Psoas muscle (tissue), 7 donors: ENCODE measurements at regions not wholly inside any gene's neighbourhood (a gene's known extent, or its start where the extent isn't known, plus 50 kb on each side); places are given as distances from the start of the nearest gene placed in this dataset.

ENCODE experiments used
- ATAC-seq, 4 donors: fragments of 200-7000 bp; cut with Tn5 transposase; one replicate each; pipeline ENCODE4 v1.9.1; 2020; ENCODE audit warnings: moderate library complexity in 3 of 4, mild to moderate bottlenecking in 2 of 4
- DNase-seq, 2 donors: peaks; one replicate each; pipeline ENCODE4 v3.0.0-alpha.2; 2020
- H3K27ac ChIP-seq: fragments of 200-600 bp; one replicate; pipeline ENCODE4 v1.8.0; 2022
- H3K27me3 ChIP-seq, 3 donors: fragments of 200-600 bp in 1 of 3; one replicate each; pipeline versions ENCODE4 v1.6.1 to v1.8.0; 2013 to 2022; ENCODE audit warnings: low read length in 2 of 3, mild to moderate bottlenecking in 2 of 3, moderate library complexity in 1 of 3; ENCODE audit not compliant: insufficient read depth in 3 of 3
- H3K36me3 ChIP-seq, 2 donors: fragments of 200-600 bp in 1 of 2; one replicate each; pipeline versions ENCODE4 v1.6.1 to v1.8.0; 2013 to 2022; ENCODE audit warnings: low read depth in 1 of 2, mild to moderate bottlenecking in 1 of 2, moderate library complexity in 1 of 2; ENCODE audit not compliant: insufficient read depth in 1 of 2
- H3K4me1 ChIP-seq: fragments of 200-600 bp; one replicate; pipeline ENCODE4 v1.8.0; 2022
- H3K4me3 ChIP-seq: fragments of 200-600 bp; one replicate; pipeline ENCODE4 v1.8.0; 2022; ENCODE audit warnings: mild to moderate bottlenecking
- H3K9me3 ChIP-seq: fragments of 200-600 bp; one replicate; pipeline ENCODE4 v1.8.0; 2022
- CTCF ChIP-seq: fragments of 200-600 bp; IDR thresholded peaks from one replicate; pipeline ENCODE4 v1.8.0; 2022; ENCODE audit warnings: antibody characterized with exemption
- WGBS, 3 donors: extraction: QIAGEN DNeasy Blood & Tissue Kit; methylation state at CpG; one replicate each; pipeline versions ENCODE4 v1.1.6 to v1.1.7; 2013; 5-methylcytosine and 5-hydroxymethylcytosine counted together
- intact Hi-C, 2 donors: fragments of 100-400 bp; cut with DNase I; formaldehyde crosslinking; loops; one replicate each; pipeline versions ENCODE4 v1.11.0 to v1.14.2; 2022
- donor health status: healthy with polysubstance abuse.
- donor health status: DM: no; HTN: no; CAD: no; lungs with moderate emphysema.
- donor health status: Bipolar disorder and iron deficiency.
- donor health status: healthy.
- donor health status: DM: yes; HTN: yes; CAD: no.
- donor health status: DM: no; HTN: no; CAD: no.
- donor health status: DM: yes; HTN: yes; CAD: no.

- H3K36me3 ChIP-seq = no peaks in the 10 kb centered on the region
- H3K4me1 ChIP-seq = no peaks in the 10 kb centered on the region
- WGBS, 3 donors = 47 to 59% (median 47%) methylated on average over 8 of the region's 8 CpGs
- DNase-seq (no peak), ATAC-seq (peak in 2 of 4 donors; percentile 17 to 34)
- H3K27me3 ChIP-seq = peaks cover 0 to 23% (median 3%) of the 10 kb centered on the region in 3 donors
- no peaks in the 10 kb centered on the region for H3K9me3 ChIP-seq
- no peak overlapping the region for H3K4me3 ChIP-seq
- no peak for TF ChIP-seq CTCF
- intact Hi-C loops = loop anchor here in 1 of 2 donors (5.0 kb wide), 1 partner anchor 346 kb away; no protein-coding TSS in a partner anchor
- no peak overlapping the region for H3K27ac ChIP-seq
These were observed 52.7 kb downstream of the KCNA5 start for GRCh38 chr12:5096241-5096924.

- no peak for TF ChIP-seq CTCF
- intact Hi-C loops = loop anchor here in 1 of 2 donors (5.0 kb wide), 1 partner anchor 345 kb away; no protein-coding TSS in a partner anchor
- no peaks in the 10 kb centered on the region for H3K36me3 ChIP-seq
- no peaks in the 10 kb centered on the region for H3K9me3 ChIP-seq
- DNase-seq (no peak), ATAC-seq (no peak)
- 50 to 60% (median 55%) methylated on average over 6 of the region's 6 CpGs for WGBS, 3 donors
- peaks cover 0 to 23% (median 3%) of the 10 kb centered on the region in 3 donors for H3K27me3 ChIP-seq
- no peak overlapping the region for H3K4me3 ChIP-seq
- no peak overlapping the region for H3K27ac ChIP-seq
- H3K4me1 ChIP-seq = no peaks in the 10 kb centered on the region
These were observed 54.1 kb downstream of the KCNA5 start for GRCh38 chr12:5097786-5098185.

- no peaks in the 10 kb centered on the region for H3K36me3 ChIP-seq
- H3K27ac ChIP-seq = no peak overlapping the region
- intact Hi-C loops = loop anchor here in 1 of 2 donors (5.0 kb wide), 1 partner anchor 343 kb away; no protein-coding TSS in a partner anchor
- DNase-seq = no peak
- no peaks in the 10 kb centered on the region for H3K9me3 ChIP-seq
- peaks cover 0 to 22% (median 3%) of the 10 kb centered on the region in 3 donors for H3K27me3 ChIP-seq
- no peak for ATAC-seq
- H3K4me1 ChIP-seq = no peaks in the 10 kb centered on the region
- TF ChIP-seq CTCF = no peak
- WGBS, 3 donors = 64 to 82% (median 71%) methylated on average over 13 of the region's 13 CpGs
- no peak overlapping the region for H3K4me3 ChIP-seq
These were observed 55.5 kb downstream of the KCNA5 start for GRCh38 chr12:5099136-5099535.

DNA sequence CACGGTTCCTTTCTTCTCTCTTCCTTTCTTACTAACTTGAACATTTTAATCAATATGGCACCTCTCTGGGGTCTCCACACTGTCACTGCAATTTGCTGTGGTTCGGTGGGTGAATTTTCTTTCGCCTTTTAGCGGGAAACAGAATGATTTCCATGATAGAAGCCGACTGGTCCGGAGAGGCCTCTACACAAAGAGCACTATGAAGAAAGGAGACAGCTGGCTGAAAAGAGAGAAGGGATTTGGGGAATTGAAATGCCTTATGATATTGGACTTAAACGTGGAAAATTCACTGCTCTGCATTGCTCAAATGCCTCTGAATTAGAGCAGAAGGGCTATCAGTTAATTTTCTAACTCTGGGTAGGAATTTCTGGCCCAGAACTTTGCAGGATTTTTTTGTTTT is 55.9 kb downstream of the KCNA5 start:
- TF ChIP-seq CTCF = no peak
- DNase-seq (no peak), ATAC-seq (no peak)
- no peaks in the 10 kb centered on the region for H3K9me3 ChIP-seq
- H3K27ac ChIP-seq = no peak overlapping the region
- H3K4me3 ChIP-seq = no peak overlapping the region
- H3K4me1 ChIP-seq = no peaks in the 10 kb centered on the region
- H3K27me3 ChIP-seq = peaks cover 0 to 17% (median 3%) of the 10 kb centered on the region in 3 donors
- WGBS, 3 donors = 40 to 67% (median 44%) methylated on average over 7 of the region's 7 CpGs
- intact Hi-C loops = loop anchor here in 1 of 2 donors (5.0 kb wide), 1 partner anchor 343 kb away; no protein-coding TSS in a partner anchor
- no peaks in the 10 kb centered on the region for H3K36me3 ChIP-seq
